GM12872 (cell line): ENCODE measurements at regions not wholly inside any gene's neighbourhood (a gene's known extent, or its start where the extent isn't known, plus 50 kb on each side); places are given as distances from the start of the nearest gene placed in this dataset.

Experiments used
- CTCF ChIP-seq: IDR thresholded peaks from 3 replicates; pipeline ENCODE4 v1.5.1; 2011; ENCODE audit warnings: low read depth, mild to moderate bottlenecking, low read length, moderate library complexity; ENCODE audit not compliant: insufficient read depth

GRCh38 chr9:13716601-13717321, 437.3 kb upstream of the MPDZ start:
- TF ChIP-seq CTCF: no peak

GRCh38 chr9:13716090-13716489, 436.6 kb upstream of the MPDZ start:
- TF ChIP-seq CTCF: no peak

- no peak for TF ChIP-seq CTCF
Measured at GRCh38 chr9:13715430-13715829, 435.9 kb upstream of the MPDZ start.

- no peak for TF ChIP-seq CTCF
Measured at GRCh38 chr9:13707612-13708576, 428.4 kb upstream of the MPDZ start.

GRCh38 chr9:13705918-13706317, 426.4 kb upstream of the MPDZ start:
- TF ChIP-seq CTCF: no peak

- no peak for TF ChIP-seq CTCF
Measured at GRCh38 chr9:13705373-13705772, 425.9 kb upstream of the MPDZ start.

- TF ChIP-seq CTCF: no peak
Measured at GRCh38 chr9:13690595-13690994, 411.1 kb upstream of the MPDZ start.
